GM23338 (cell line): ENCODE measurements at regions not wholly inside any gene's neighbourhood (a gene's known extent, or its start where the extent isn't known, plus 50 kb on each side); places are given as distances from the start of the nearest gene placed in this dataset.

ENCODE experiments used
- ATAC-seq: fragments of 200-7000 bp; cut with Tn5 transposase; 3 replicates; pipeline ENCODE4 v1.9.1; 2020
- DNase-seq: peaks from one replicate; pipeline ENCODE4 v3.0.0-alpha.2; 2015; ENCODE audit warnings: low spot score
- H2AFZ ChIP-seq: fragments of 200-600 bp; sonication (generic); 2 replicates; pipeline ENCODE4 v1.8.0; 2016; ENCODE audit warnings: antibody characterized with exemption, mild to moderate bottlenecking, moderate library complexity
- H3F3A ChIP-seq: fragments of 200-600 bp; sonication (generic); replicated peaks from 2 replicates; pipeline ENCODE4 v1.8.0; 2017; ENCODE audit warnings: antibody characterized with exemption, mixed run types, low read depth
- H3K27ac ChIP-seq: fragments of 200-600 bp; sonication (generic); 2 replicates; pipeline ENCODE4 v1.6.1; 2016; ENCODE audit warnings: low read depth
- H3K27me3 ChIP-seq: fragments of 200-600 bp; sonication (generic); 2 replicates; pipeline ENCODE4 v1.8.0; 2016; ENCODE audit warnings: mild to moderate bottlenecking, mixed run types, moderate library complexity; ENCODE audit not compliant: insufficient read depth
- H3K36me3 ChIP-seq: fragments of 200-600 bp; sonication (generic); 2 replicates; pipeline ENCODE4 v1.8.0; 2016; ENCODE audit warnings: mild to moderate bottlenecking; ENCODE audit not compliant: insufficient read depth
- H3K4me1 ChIP-seq: fragments of 200-600 bp; sonication (generic); 2 replicates; pipeline ENCODE4 v1.8.0; 2016; ENCODE audit warnings: mild to moderate bottlenecking, moderate library complexity; ENCODE audit not compliant: insufficient read depth
- H3K4me2 ChIP-seq: fragments of 200-600 bp; sonication (generic); 2 replicates; pipeline ENCODE4 v1.7.1; 2017; ENCODE audit warnings: mixed run types
- H3K4me3 ChIP-seq: fragments of 200-600 bp; sonication (generic); 2 replicates; pipeline ENCODE4 v1.6.1; 2016; ENCODE audit warnings: mixed run types
- H3K79me2 ChIP-seq: fragments of 200-600 bp; sonication (generic); replicated peaks from 2 replicates; pipeline ENCODE4 v1.8.0; 2017; ENCODE audit warnings: mild to moderate bottlenecking; ENCODE audit not compliant: insufficient read depth
- H3K9me2 ChIP-seq: fragments of 200-600 bp; sonication (generic); 2 replicates; pipeline ENCODE4 v1.8.0; 2017; ENCODE audit not compliant: insufficient read depth
- H4K20me1 ChIP-seq: fragments of 200-600 bp; sonication (generic); replicated peaks from 2 replicates; pipeline ENCODE4 v1.8.0; 2017; ENCODE audit warnings: mild to moderate bottlenecking; ENCODE audit not compliant: insufficient read depth
- H3K27ac Mint-ChIP-seq: 2 replicates; pipeline ENCODE4 v1.8.0; 2020; ENCODE audit warnings: inconsistent platforms, mild to moderate bottlenecking, moderate library complexity, mixed read lengths
- H3K27me3 Mint-ChIP-seq: 3 replicates; pipeline ENCODE4 v1.8.0; 2022; ENCODE audit warnings: low read depth, mild to moderate bottlenecking, moderate library complexity, mixed read lengths, inconsistent platforms; ENCODE audit not compliant: insufficient read depth, poor library complexity
- H3K36me3 Mint-ChIP-seq: 3 replicates; pipeline ENCODE4 v1.8.0; 2021; ENCODE audit warnings: low read depth, mild to moderate bottlenecking, inconsistent platforms, moderate library complexity, mixed read lengths
- H3K4me1 Mint-ChIP-seq: 3 replicates; pipeline ENCODE4 v1.8.0; 2020; ENCODE audit warnings: mild to moderate bottlenecking, inconsistent platforms, mixed read lengths
- H3K4me3 Mint-ChIP-seq: 3 replicates; pipeline ENCODE4 v1.8.0; 2021; ENCODE audit warnings: moderate library complexity, mild to moderate bottlenecking, inconsistent platforms, mixed read lengths
- H3K9me3 Mint-ChIP-seq: 3 replicates; pipeline ENCODE4 v1.8.0; 2020; ENCODE audit warnings: moderate library complexity, mild to moderate bottlenecking, inconsistent platforms, mixed read lengths
- EZH2 ChIP-seq: fragments of 200-600 bp; sonication (generic); IDR thresholded peaks from one replicate; pipeline ENCODE4 v1.8.0; 2017; ENCODE audit warnings: antibody characterized with exemption, mild to moderate bottlenecking, low read depth; ENCODE audit not compliant: unreplicated experiment
- JUNB ChIP-seq: IDR thresholded peaks from one replicate; pipeline ENCODE4 v1.6.1; 2016; ENCODE audit warnings: antibody characterized with exemption; ENCODE audit not compliant: unreplicated experiment
- NANOG ChIP-seq: IDR thresholded peaks from 2 replicates; pipeline ENCODE4 v1.6.1; 2016; ENCODE audit warnings: antibody characterized with exemption, borderline replicate concordance
- POLR2AphosphoS5 ChIP-seq: IDR thresholded peaks from 2 replicates; pipeline ENCODE4 v1.6.1; 2016; ENCODE audit warnings: antibody characterized with exemption, low read depth
- REST ChIP-seq: IDR thresholded peaks from one replicate; pipeline ENCODE4 v1.6.1; 2018; ENCODE audit warnings: antibody characterized with exemption; ENCODE audit not compliant: unreplicated experiment
- STAT1 ChIP-seq: IDR thresholded peaks from one replicate; pipeline ENCODE4 v1.6.1; 2016; ENCODE audit warnings: antibody characterized with exemption; ENCODE audit not compliant: unreplicated experiment
- ZNF114 ChIP-seq: fragments of 250-450 bp; sonication (Bioruptor Pico); IDR thresholded peaks from 2 replicates; pipeline ENCODE4 v1.5.0; 2020; ENCODE audit warnings: mild to moderate bottlenecking, moderate library complexity
- ZNF331 ChIP-seq: fragments of 250-450 bp; sonication (Bioruptor Pico); IDR thresholded peaks from 2 replicates; pipeline ENCODE4 v1.5.0; 2020; ENCODE audit warnings: low read depth, mild to moderate bottlenecking, moderate library complexity
- TF ChIP-seq, protein P1 (sequence below): fragments of 250-450 bp; sonication (Bioruptor Pico); IDR thresholded peaks from 2 replicates; pipeline ENCODE4 v1.5.0; 2020; ENCODE audit warnings: mild to moderate bottlenecking, moderate library complexity
- TF ChIP-seq, protein P2 (sequence below), 2 experiments: fragments of 200-600 bp in 1 of 2; sonication (generic) in 1 of 2; conservative IDR thresholded peaks; 2 replicates each; pipeline versions ENCODE4 v1.5.1 to v1.6.1; 2016 to 2017; ENCODE audit warnings: antibody characterized with exemption in 2 of 2, low read depth in 2 of 2, mild to moderate bottlenecking in 2 of 2, moderate library complexity in 1 of 2

DNA sequence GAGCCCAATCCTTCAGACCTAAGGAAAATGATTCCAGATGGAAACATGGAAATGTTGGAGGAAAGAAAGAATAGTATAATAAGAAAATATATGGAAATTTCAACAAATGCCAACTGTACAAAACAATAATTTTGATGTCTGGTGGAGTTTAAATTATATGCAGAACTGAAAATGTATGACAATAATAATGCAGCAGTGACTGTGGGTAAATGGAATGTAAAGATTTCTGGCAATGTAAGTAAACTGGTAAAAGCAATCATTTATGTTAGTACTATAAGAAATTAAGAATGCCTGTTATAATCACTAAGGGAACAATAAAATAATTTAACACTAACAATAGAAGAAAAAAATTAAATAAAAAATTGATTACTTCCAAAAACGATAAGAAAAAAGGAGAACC is 89.0 kb downstream of the EDN1 start:
- DNase-seq (no peak), ATAC-seq (no peak)
- Mint-ChIP-seq H3K4me1 (no peaks in the 10 kb centered on the region), H3K27me3 (peaks cover 2% of the 10 kb centered on the region), H3K27ac (no peak overlapping the region), H3K36me3 (peaks cover 3% of the 10 kb centered on the region; the same call in 2 of the 3 replicates), H3K4me3 (no peak overlapping the region), H3K9me3 (peaks cover 3% of the 10 kb centered on the region; the same call in 1 of the 3 replicates)
- Histone ChIP-seq H3K79me2 (no peaks in the 10 kb centered on the region), H3K4me1 (no peaks in the 10 kb centered on the region), H2AFZ (no peak overlapping the region), H3F3A (no peaks in the 10 kb centered on the region), H4K20me1 (no peaks in the 10 kb centered on the region), H3K9me2 (peaks cover 16% of the 10 kb centered on the region; the same call in 1 of the 2 replicates), H3K36me3 (no peaks in the 10 kb centered on the region), H3K4me3 (no peak overlapping the region), H3K4me2 (no peak overlapping the region), H3K27ac (no peak overlapping the region), H3K27me3 (no peaks in the 10 kb centered on the region)
- TF ChIP-seq ZNF331 (CRISPR knock-in tag) (no peak), JUNB (no peak)

- Mint-ChIP-seq H3K36me3 (peaks cover 3% of the 10 kb centered on the region; the same call in 2 of the 3 replicates), H3K4me1 (no peaks in the 10 kb centered on the region), H3K9me3 (peaks cover 3% of the 10 kb centered on the region; the same call in 1 of the 3 replicates), H3K27ac (no peak overlapping the region), H3K4me3 (no peak overlapping the region), H3K27me3 (no peaks in the 10 kb centered on the region)
- Histone ChIP-seq H3F3A (no peaks in the 10 kb centered on the region), H2AFZ (no peak overlapping the region), H3K4me2 (no peak overlapping the region), H3K79me2 (no peaks in the 10 kb centered on the region), H3K4me1 (no peaks in the 10 kb centered on the region), H3K36me3 (no peaks in the 10 kb centered on the region), H4K20me1 (no peaks in the 10 kb centered on the region), H3K9me2 (peaks cover 16% of the 10 kb centered on the region; the same call in 1 of the 2 replicates), H3K27me3 (no peaks in the 10 kb centered on the region), H3K4me3 (no peak overlapping the region), H3K27ac (no peak overlapping the region)
- DNase-seq, result no peak
- ATAC-seq, result no peak
- TF ChIP-seq POLR2AphosphoS5 (no peak), NANOG (no peak), STAT1 (no peak), EZH2 (no peak), JUNB (no peak), ZNF114 (CRISPR knock-in tag) (no peak), REST (no peak)
- TF ChIP-seq, protein P1, sequence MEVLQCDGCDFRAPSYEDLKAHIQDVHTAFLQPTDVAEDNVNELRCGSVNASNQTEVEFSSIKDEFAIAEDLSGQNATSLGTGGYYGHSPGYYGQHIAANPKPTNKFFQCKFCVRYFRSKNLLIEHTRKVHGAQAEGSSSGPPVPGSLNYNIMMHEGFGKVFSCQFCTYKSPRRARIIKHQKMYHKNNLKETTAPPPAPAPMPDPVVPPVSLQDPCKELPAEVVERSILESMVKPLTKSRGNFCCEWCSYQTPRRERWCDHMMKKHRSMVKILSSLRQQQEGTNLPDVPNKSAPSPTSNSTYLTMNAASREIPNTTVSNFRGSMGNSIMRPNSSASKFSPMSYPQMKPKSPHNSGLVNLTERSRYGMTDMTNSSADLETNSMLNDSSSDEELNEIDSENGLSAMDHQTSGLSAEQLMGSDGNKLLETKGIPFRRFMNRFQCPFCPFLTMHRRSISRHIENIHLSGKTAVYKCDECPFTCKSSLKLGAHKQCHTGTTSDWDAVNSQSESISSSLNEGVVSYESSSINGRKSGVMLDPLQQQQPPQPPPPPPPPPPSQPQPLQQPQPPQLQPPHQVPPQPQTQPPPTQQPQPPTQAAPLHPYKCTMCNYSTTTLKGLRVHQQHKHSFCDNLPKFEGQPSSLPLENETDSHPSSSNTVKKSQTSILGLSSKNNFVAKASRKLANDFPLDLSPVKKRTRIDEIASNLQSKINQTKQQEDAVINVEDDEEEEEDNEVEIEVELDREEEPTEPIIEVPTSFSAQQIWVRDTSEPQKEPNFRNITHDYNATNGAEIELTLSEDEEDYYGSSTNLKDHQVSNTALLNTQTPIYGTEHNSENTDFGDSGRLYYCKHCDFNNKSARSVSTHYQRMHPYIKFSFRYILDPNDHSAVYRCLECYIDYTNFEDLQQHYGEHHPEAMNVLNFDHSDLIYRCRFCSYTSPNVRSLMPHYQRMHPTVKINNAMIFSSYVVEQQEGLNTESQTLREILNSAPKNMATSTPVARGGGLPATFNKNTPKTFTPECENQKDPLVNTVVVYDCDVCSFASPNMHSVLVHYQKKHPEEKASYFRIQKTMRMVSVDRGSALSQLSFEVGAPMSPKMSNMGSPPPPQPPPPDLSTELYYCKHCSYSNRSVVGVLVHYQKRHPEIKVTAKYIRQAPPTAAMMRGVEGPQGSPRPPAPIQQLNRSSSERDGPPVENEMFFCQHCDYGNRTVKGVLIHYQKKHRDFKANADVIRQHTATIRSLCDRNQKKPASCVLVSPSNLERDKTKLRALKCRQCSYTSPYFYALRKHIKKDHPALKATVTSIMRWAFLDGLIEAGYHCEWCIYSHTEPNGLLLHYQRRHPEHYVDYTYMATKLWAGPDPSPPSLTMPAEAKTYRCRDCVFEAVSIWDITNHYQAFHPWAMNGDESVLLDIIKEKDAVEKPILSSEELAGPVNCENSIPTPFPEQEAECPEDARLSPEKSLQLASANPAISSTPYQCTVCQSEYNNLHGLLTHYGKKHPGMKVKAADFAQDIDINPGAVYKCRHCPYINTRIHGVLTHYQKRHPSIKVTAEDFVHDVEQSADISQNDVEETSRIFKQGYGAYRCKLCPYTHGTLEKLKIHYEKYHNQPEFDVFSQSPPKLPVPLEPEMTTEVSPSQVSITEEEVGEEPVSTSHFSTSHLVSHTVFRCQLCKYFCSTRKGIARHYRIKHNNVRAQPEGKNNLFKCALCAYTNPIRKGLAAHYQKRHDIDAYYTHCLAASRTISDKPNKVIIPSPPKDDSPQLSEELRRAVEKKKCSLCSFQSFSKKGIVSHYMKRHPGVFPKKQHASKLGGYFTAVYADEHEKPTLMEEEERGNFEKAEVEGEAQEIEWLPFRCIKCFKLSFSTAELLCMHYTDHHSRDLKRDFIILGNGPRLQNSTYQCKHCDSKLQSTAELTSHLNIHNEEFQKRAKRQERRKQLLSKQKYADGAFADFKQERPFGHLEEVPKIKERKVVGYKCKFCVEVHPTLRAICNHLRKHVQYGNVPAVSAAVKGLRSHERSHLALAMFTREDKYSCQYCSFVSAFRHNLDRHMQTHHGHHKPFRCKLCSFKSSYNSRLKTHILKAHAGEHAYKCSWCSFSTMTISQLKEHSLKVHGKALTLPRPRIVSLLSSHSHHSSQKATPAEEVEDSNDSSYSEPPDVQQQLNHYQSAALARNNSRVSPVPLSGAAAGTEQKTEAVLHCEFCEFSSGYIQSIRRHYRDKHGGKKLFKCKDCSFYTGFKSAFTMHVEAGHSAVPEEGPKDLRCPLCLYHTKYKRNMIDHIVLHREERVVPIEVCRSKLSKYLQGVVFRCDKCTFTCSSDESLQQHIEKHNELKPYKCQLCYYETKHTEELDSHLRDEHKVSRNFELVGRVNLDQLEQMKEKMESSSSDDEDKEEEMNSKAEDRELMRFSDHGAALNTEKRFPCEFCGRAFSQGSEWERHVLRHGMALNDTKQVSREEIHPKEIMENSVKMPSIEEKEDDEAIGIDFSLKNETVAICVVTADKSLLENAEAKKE, result no peak
- TF ChIP-seq, protein P2, sequence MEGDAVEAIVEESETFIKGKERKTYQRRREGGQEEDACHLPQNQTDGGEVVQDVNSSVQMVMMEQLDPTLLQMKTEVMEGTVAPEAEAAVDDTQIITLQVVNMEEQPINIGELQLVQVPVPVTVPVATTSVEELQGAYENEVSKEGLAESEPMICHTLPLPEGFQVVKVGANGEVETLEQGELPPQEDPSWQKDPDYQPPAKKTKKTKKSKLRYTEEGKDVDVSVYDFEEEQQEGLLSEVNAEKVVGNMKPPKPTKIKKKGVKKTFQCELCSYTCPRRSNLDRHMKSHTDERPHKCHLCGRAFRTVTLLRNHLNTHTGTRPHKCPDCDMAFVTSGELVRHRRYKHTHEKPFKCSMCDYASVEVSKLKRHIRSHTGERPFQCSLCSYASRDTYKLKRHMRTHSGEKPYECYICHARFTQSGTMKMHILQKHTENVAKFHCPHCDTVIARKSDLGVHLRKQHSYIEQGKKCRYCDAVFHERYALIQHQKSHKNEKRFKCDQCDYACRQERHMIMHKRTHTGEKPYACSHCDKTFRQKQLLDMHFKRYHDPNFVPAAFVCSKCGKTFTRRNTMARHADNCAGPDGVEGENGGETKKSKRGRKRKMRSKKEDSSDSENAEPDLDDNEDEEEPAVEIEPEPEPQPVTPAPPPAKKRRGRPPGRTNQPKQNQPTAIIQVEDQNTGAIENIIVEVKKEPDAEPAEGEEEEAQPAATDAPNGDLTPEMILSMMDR (conservative IDR thresholded peaks at IDR 0.05; ENCODE audit: low read depth in 2 of 2), result no peak
Measured at GRCh38 chr6:12381587-12381986, 91.4 kb downstream of the EDN1 start.
